ENCODE measurements at regions not wholly inside any gene's neighbourhood (a gene's known extent, or its start where the extent isn't known, plus 50 kb on each side); places are given as distances from the start of the nearest gene placed in this dataset.

DNA sequence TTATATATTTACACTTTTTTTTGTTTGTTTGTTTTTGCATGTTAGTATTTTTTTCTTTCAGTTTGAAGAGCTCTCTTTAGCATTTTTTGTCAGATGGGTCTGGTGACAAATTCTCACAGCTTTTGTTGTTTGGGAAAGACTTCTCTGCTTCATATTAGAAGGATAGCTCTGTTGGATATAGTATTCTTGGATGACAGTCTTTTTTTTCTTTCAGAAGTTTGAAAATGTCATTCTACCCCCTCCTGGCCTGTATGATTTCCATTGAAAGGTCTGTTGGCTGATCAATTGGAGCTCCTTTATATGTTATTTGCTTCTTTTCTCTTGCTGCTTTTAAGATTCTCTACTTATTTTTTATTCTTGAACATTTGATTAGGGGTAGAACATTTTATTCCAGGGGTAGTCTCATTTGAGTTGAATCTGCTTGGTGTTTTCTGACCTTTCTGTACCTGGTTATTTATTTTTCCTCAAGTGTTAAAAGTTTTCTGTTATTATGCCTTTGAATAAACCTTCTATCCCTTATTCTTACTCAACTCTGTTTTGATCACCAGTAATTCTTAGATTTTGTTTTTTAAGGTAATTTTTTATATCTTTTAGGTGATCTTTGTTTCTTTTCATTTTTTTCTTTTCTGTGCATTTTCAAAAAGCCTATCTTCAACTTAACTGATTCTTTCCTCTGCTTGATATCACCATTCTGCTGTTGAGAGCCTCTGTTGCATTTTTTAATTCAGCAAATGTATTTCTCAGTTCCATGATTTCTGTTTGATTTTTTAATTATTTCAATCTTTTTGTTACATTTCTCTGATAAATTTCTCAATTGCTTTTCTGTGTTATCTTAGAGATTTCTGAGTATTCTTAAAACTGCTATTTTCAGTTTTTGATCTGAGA lies 176.8 kb upstream of the ECI2 start:
- Histone ChIP-seq H3K9me3 (ENCODE audit: severe bottlenecking) (peaks cover 25% of the 10 kb centered on the region), H3K36me3 (no peaks in the 10 kb centered on the region), H3K4me3 (ENCODE audit: low read depth, low read length) (no peak overlapping the region), H3K27me3 (ENCODE audit: insufficient read depth, low read depth, severe bottlenecking) (peaks cover 31% of the 10 kb centered on the region), H3K27ac (no peak overlapping the region)
- TF ChIP-seq, protein P1, sequence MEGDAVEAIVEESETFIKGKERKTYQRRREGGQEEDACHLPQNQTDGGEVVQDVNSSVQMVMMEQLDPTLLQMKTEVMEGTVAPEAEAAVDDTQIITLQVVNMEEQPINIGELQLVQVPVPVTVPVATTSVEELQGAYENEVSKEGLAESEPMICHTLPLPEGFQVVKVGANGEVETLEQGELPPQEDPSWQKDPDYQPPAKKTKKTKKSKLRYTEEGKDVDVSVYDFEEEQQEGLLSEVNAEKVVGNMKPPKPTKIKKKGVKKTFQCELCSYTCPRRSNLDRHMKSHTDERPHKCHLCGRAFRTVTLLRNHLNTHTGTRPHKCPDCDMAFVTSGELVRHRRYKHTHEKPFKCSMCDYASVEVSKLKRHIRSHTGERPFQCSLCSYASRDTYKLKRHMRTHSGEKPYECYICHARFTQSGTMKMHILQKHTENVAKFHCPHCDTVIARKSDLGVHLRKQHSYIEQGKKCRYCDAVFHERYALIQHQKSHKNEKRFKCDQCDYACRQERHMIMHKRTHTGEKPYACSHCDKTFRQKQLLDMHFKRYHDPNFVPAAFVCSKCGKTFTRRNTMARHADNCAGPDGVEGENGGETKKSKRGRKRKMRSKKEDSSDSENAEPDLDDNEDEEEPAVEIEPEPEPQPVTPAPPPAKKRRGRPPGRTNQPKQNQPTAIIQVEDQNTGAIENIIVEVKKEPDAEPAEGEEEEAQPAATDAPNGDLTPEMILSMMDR (IDR thresholded peaks at IDR 0.05; ENCODE audit: low read depth, low read length): no peak
- DNase-seq: no peak

DNA sequence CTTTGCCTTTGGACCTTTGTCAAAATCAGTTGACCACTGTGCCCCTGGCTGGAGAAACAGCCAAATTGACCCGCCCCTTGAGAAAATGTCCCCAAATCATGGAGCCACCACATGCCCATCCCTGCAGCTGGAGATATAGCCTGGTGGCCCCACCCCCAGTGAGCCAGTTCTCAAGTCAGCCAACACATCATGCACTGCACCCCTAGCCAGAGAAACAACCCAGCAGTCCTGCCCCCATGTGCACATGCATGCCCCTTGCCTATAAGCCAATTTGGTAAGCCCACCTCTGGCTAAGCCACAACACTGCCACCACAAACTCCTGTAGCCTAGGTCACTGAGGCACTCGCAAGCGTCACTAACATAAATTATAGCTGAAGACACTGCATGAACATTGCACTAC lies 174.2 kb upstream of the ECI2 start:
- DNase-seq: no peak
- H3K36me3 ChIP-seq: no peaks in the 10 kb centered on the region

DNA sequence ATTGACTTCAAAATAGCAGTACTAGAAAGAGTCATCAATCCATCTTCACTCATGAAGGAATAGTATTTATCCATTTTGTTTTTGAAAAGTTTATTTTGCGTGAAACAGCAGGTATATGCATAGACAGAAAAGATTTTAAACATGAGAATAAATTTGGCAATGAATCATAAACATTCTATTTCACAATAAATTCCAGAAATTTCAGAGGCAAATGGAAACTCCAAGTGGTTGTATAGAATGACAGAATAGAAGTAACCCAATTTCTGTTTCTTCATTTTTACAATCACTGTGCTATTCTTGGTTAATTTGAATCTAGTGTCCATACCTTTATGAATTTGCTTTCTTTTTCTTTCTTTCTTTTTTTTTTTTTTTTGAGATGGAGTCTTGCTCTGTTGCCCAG lies 173.0 kb upstream of the ECI2 start:
- DNase-seq: no peak
- H3K4me3 ChIP-seq (ENCODE audit: low read depth, low read length): no peak overlapping the region
- peaks cover 26% of the 10 kb centered on the region for H3K9me3 ChIP-seq (ENCODE audit: severe bottlenecking)
- TF ChIP-seq, protein P1 (IDR thresholded peaks at IDR 0.05; ENCODE audit: low read depth, low read length): no peak
- H3K27me3 ChIP-seq (ENCODE audit: insufficient read depth, low read depth, severe bottlenecking): peaks cover 28% of the 10 kb centered on the region
- no peak overlapping the region for H3K27ac ChIP-seq
- no peaks in the 10 kb centered on the region for H3K36me3 ChIP-seq

More for the DNA sequence above, 174.2 kb upstream of the ECI2 start:
- no peak overlapping the region for H3K27ac ChIP-seq
- no peak overlapping the region for H3K4me3 ChIP-seq (ENCODE audit: low read depth, low read length)
- H3K27me3 ChIP-seq (ENCODE audit: insufficient read depth, low read depth, severe bottlenecking): peaks cover 23% of the 10 kb centered on the region
- peaks cover 29% of the 10 kb centered on the region for H3K9me3 ChIP-seq (ENCODE audit: severe bottlenecking)
- TF ChIP-seq, protein P1 (IDR thresholded peaks at IDR 0.05; ENCODE audit: low read depth, low read length): no peak

DNA sequence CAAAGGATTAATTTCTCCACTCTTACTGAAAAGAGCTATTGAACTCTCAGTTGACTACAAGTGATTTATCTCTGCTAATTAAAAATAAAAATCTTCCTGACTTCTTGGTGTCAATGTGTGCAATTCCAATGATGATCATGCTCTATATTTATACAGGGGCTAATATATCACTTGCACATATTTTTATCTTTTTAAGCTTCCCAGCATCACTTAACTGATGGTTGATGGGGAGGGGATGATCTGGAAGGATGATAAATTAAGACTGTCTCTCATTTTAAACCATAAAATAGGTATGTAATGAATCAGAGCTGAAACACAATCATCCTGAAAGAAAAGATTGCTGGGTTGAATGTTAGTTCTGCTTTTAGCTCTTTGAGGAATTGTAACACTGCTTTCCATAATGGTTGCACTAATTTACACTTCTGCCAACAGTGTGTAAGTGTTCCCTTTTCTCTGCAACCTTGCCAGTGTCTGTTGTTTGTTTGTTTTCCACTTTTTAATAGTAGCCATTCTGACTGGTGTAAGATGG lies 169.6 kb upstream of the ECI2 start:
- Histone ChIP-seq H3K4me3 (ENCODE audit: low read depth, low read length) (no peak overlapping the region), H3K36me3 (no peaks in the 10 kb centered on the region), H3K27ac (no peak overlapping the region), H3K27me3 (ENCODE audit: insufficient read depth, low read depth, severe bottlenecking) (peaks cover 53% of the 10 kb centered on the region), H3K9me3 (ENCODE audit: severe bottlenecking) (peaks cover 4% of the 10 kb centered on the region)
- no peak for DNase-seq
- TF ChIP-seq, protein P1 (IDR thresholded peaks at IDR 0.05; ENCODE audit: low read depth, low read length): no peak

DNA sequence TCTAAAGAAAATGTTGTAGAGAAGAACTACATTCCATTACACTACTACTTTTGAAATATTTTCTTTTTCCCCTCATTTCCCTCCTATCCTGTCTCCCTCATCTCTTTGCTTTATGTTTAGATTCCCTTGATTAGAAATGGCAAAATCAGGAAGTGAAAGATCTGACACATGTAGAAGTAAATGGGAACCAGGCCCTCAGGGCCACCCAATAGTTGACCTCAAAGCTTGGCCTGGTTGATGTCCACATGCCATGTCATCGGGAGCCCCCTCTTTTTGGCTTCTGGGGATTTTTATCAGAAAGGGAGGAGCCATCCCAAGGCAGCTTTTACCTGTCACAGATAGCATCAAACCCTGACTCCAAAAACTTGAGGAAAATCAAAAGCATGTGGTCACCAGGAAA lies 168.3 kb upstream of the ECI2 start:
- Histone ChIP-seq H3K27ac (no peak overlapping the region), H3K36me3 (no peaks in the 10 kb centered on the region), H3K9me3 (ENCODE audit: severe bottlenecking) (peaks cover 4% of the 10 kb centered on the region), H3K4me3 (ENCODE audit: low read depth, low read length) (no peak overlapping the region), H3K27me3 (ENCODE audit: insufficient read depth, low read depth, severe bottlenecking) (peaks cover 57% of the 10 kb centered on the region)
- DNase-seq: no peak
- TF ChIP-seq, protein P1 (IDR thresholded peaks at IDR 0.05; ENCODE audit: low read depth, low read length): no peak

Data from WERI-Rb-1 (cell line).